ENCODE measurements at regions not wholly inside any gene's neighbourhood (a gene's known extent, or its start where the extent isn't known, plus 50 kb on each side); places are given as distances from the start of the nearest gene placed in this dataset.
"Not testable (repeated sequence)": the region's sequence is repeated elsewhere in the genome, so short reads cannot be mapped to it uniquely, and the experiment has no call there.

DNA sequence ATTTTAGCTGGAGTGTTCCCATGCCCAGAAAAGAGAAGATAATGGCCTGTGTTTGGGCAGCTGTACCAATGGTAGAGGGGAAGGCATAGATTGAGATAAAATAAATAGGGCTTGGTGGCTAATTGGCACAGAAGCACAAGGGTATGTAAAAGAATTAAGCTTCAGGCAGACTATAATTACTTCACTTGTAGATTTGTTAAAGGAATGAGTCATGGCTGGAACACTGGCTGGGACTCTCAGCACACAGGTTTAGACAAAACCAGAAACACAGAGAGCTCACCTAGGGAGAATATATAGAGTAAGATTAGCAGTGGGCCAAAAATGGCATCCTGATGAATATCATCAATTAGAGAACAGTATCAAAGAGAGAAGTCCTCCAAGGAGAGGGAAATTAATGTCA, 198.3 kb upstream of the FIGN start:
- Histone ChIP-seq H3K4me1 (ENCODE audit: insufficient read depth, insufficient read length) (no peaks in the 10 kb centered on the region), H3K9me3 (ENCODE audit: insufficient read depth, low read length) (no peaks in the 10 kb centered on the region), H3K36me3 (ENCODE audit: insufficient read depth, insufficient read length, low read length) (no peaks in the 10 kb centered on the region), H3K9ac (ENCODE audit: insufficient read length, low read depth) (no peak overlapping the region), H3K4me3 (ENCODE audit: insufficient read length, low read depth) (no peak overlapping the region), H3K27me3 (ENCODE audit: insufficient read depth, insufficient read length) (no peaks in the 10 kb centered on the region)
- TF ChIP-seq ZNF274 (IDR thresholded peaks at IDR 0.05; ENCODE audit: low read depth, low read length) (no peak), YY1 (IDR thresholded peaks at IDR 0.05; ENCODE audit: insufficient read depth, insufficient read length) (no peak), SUZ12 (IDR thresholded peaks at IDR 0.05; ENCODE audit: extremely low read depth, insufficient read depth, insufficient read length) (no peak)
- no peak for DNase-seq (ENCODE audit: low read depth, low spot score)

- Histone ChIP-seq H3K27me3 (ENCODE audit: insufficient read depth, insufficient read length) (no peaks in the 10 kb centered on the region), H3K36me3 (ENCODE audit: insufficient read depth, insufficient read length, low read length) (no peaks in the 10 kb centered on the region), H3K4me1 (ENCODE audit: insufficient read depth, insufficient read length) (no peaks in the 10 kb centered on the region), H3K9ac (ENCODE audit: insufficient read length, low read depth) (no peak overlapping the region), H3K4me3 (ENCODE audit: insufficient read length, low read depth) (no peak overlapping the region), H3K9me3 (ENCODE audit: insufficient read depth, low read length) (peaks cover 4% of the 10 kb centered on the region; the same call in 1 of the 2 replicates)
- no peak for DNase-seq (ENCODE audit: low read depth, low spot score)
- no peak for TF ChIP-seq ZNF274 (IDR thresholded peaks at IDR 0.05; ENCODE audit: low read depth, low read length)
- no peak for TF ChIP-seq SUZ12 (IDR thresholded peaks at IDR 0.05; ENCODE audit: extremely low read depth, insufficient read depth, insufficient read length)
- no peak for TF ChIP-seq YY1 (IDR thresholded peaks at IDR 0.05; ENCODE audit: insufficient read depth, insufficient read length)
These were observed 183.9 kb upstream of the FIGN start for GRCh38 chr2:163919717-163920116.

- not testable (repeated sequence) for H3K4me3 ChIP-seq (ENCODE audit: insufficient read length, low read depth); DNase-seq (ENCODE audit: low read depth, low spot score); H3K9me3 ChIP-seq (ENCODE audit: insufficient read depth, low read length); H3K9ac ChIP-seq (ENCODE audit: insufficient read length, low read depth); H3K27me3 ChIP-seq (ENCODE audit: insufficient read depth, insufficient read length); H3K4me1 ChIP-seq (ENCODE audit: insufficient read depth, insufficient read length); H3K36me3 ChIP-seq (ENCODE audit: insufficient read depth, insufficient read length, low read length)
These were observed 178.7 kb upstream of the FIGN start for GRCh38 chr2:163914486-163914885.

DNA sequence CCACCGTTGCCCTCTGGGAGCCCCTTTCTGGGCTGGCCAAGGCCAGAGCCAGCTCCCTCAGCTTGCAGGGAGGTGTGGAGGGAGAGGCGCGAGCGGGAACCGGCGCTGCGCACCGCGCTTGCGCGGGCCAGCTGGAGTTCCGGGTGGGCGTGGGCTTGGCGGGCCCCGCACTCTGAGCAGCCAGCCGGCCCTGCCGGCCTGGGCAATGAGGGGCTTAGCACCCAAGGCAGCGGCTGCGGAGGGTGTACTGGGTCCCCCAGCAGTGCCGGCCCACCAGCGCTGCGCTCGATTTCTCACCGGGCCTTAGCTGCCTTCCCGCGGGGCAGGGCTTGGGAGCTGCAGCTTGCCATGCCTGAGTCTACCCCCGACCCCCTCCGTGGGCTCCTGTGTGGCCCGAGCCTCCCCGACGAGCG, 177.7 kb upstream of the FIGN start:
- H3K36me3 ChIP-seq (ENCODE audit: insufficient read depth, insufficient read length, low read length); H3K9me3 ChIP-seq (ENCODE audit: insufficient read depth, low read length); H3K4me3 ChIP-seq (ENCODE audit: insufficient read length, low read depth); H3K4me1 ChIP-seq (ENCODE audit: insufficient read depth, insufficient read length); H3K9ac ChIP-seq (ENCODE audit: insufficient read length, low read depth); H3K27me3 ChIP-seq (ENCODE audit: insufficient read depth, insufficient read length); DNase-seq (ENCODE audit: low read depth, low spot score): not testable (repeated sequence)

- H3K9ac ChIP-seq (ENCODE audit: insufficient read length, low read depth), result no peak overlapping the region
- no peaks in the 10 kb centered on the region for H3K4me1 ChIP-seq (ENCODE audit: insufficient read depth, insufficient read length)
- TF ChIP-seq YY1 (IDR thresholded peaks at IDR 0.05; ENCODE audit: insufficient read depth, insufficient read length), result no peak
- TF ChIP-seq SUZ12 (IDR thresholded peaks at IDR 0.05; ENCODE audit: extremely low read depth, insufficient read depth, insufficient read length), result no peak
- no peak for TF ChIP-seq ZNF274 (IDR thresholded peaks at IDR 0.05; ENCODE audit: low read depth, low read length)
- peaks cover 4% of the 10 kb centered on the region; the same call in 1 of the 2 replicates for H3K9me3 ChIP-seq (ENCODE audit: insufficient read depth, low read length)
- H3K27me3 ChIP-seq (ENCODE audit: insufficient read depth, insufficient read length), result no peaks in the 10 kb centered on the region
- no peaks in the 10 kb centered on the region for H3K36me3 ChIP-seq (ENCODE audit: insufficient read depth, insufficient read length, low read length)
- no peak overlapping the region for H3K4me3 ChIP-seq (ENCODE audit: insufficient read length, low read depth)
- no peak for DNase-seq (ENCODE audit: low read depth, low spot score)
These were observed 173.7 kb upstream of the FIGN start for GRCh38 chr2:163909411-163910080.

DNA sequence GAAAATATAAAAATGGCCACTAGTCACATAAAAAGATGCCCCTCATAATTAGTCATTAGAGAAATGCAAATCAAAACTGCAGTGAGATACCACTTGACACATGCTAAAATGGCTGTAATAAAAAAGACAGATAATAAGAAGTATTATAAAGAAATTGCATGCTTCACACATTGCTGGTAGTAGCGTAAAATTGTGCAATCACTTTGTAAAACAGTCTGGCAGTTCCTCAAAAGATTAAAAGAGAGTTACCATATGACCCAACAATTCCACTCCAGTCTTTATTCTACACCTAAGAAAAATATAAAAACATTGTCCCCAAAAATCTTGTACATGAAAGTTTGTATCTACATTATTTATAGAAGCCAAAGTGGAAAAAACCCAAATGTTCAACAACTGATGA, 170.6 kb upstream of the FIGN start:
- no peak for DNase-seq (ENCODE audit: low read depth, low spot score)
- Histone ChIP-seq H3K9ac (ENCODE audit: insufficient read length, low read depth) (no peak overlapping the region), H3K27me3 (ENCODE audit: insufficient read depth, insufficient read length) (no peaks in the 10 kb centered on the region), H3K9me3 (ENCODE audit: insufficient read depth, low read length) (peaks cover 4% of the 10 kb centered on the region; the same call in 1 of the 2 replicates), H3K4me1 (ENCODE audit: insufficient read depth, insufficient read length) (no peaks in the 10 kb centered on the region), H3K36me3 (ENCODE audit: insufficient read depth, insufficient read length, low read length) (no peaks in the 10 kb centered on the region), H3K4me3 (ENCODE audit: insufficient read length, low read depth) (no peak overlapping the region)
- no peak for TF ChIP-seq ZNF274 (IDR thresholded peaks at IDR 0.05; ENCODE audit: low read depth, low read length)
- no peak for TF ChIP-seq SUZ12 (IDR thresholded peaks at IDR 0.05; ENCODE audit: extremely low read depth, insufficient read depth, insufficient read length)
- TF ChIP-seq YY1 (IDR thresholded peaks at IDR 0.05; ENCODE audit: insufficient read depth, insufficient read length), result no peak

DNA sequence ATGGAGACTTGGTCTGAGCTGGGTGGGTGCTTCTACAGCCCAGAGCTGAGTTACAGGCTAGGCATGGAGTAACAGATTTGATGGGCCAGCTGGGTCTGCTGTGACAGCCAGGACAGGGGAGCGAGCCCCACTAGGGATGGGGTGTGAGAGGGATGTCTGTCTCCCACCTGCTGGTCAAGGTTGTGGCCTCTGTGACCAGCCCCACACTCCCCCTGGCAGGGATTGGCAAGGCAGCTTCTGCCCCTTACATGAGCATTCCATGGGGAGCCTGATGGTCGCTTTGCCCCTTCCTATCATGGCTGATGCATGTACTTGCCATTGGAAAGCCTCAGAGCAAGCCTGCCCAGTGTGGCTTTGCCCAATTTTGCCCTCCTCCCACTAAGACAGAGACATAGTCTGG, 162.0 kb upstream of the FIGN start:
- DNase-seq (ENCODE audit: low read depth, low spot score), result no peak

GRCh38 chr2:163893444-163893843, 157.6 kb upstream of the FIGN start:
- not testable (repeated sequence) for H3K36me3 ChIP-seq (ENCODE audit: insufficient read depth, insufficient read length, low read length); H3K9ac ChIP-seq (ENCODE audit: insufficient read length, low read depth); H3K4me3 ChIP-seq (ENCODE audit: insufficient read length, low read depth); H3K4me1 ChIP-seq (ENCODE audit: insufficient read depth, insufficient read length); DNase-seq (ENCODE audit: low read depth, low spot score); H3K27me3 ChIP-seq (ENCODE audit: insufficient read depth, insufficient read length)
- peaks cover 20% of the 10 kb centered on the region; the same call in 1 of the 2 replicates for H3K9me3 ChIP-seq (ENCODE audit: insufficient read depth, low read length)

More for the DNA sequence above, 162.0 kb upstream of the FIGN start:
- TF ChIP-seq ZNF274 (IDR thresholded peaks at IDR 0.05; ENCODE audit: low read depth, low read length), result no peak
- no peak for TF ChIP-seq YY1 (IDR thresholded peaks at IDR 0.05; ENCODE audit: insufficient read depth, insufficient read length)
- no peak for TF ChIP-seq SUZ12 (IDR thresholded peaks at IDR 0.05; ENCODE audit: extremely low read depth, insufficient read depth, insufficient read length)
- peaks cover 10% of the 10 kb centered on the region for H3K9me3 ChIP-seq (ENCODE audit: insufficient read depth, low read length)
- no peaks in the 10 kb centered on the region for H3K36me3 ChIP-seq (ENCODE audit: insufficient read depth, insufficient read length, low read length)
- H3K4me1 ChIP-seq (ENCODE audit: insufficient read depth, insufficient read length), result no peaks in the 10 kb centered on the region
- no peak overlapping the region for H3K9ac ChIP-seq (ENCODE audit: insufficient read length, low read depth)
- no peaks in the 10 kb centered on the region for H3K27me3 ChIP-seq (ENCODE audit: insufficient read depth, insufficient read length)
- no peak overlapping the region for H3K4me3 ChIP-seq (ENCODE audit: insufficient read length, low read depth)

All from NT2/D1 (cell line).